ENCODE measurements at regions not wholly inside any gene's neighbourhood (a gene's known extent, or its start where the extent isn't known, plus 50 kb on each side); places are given as distances from the start of the nearest gene placed in this dataset.

DNA sequence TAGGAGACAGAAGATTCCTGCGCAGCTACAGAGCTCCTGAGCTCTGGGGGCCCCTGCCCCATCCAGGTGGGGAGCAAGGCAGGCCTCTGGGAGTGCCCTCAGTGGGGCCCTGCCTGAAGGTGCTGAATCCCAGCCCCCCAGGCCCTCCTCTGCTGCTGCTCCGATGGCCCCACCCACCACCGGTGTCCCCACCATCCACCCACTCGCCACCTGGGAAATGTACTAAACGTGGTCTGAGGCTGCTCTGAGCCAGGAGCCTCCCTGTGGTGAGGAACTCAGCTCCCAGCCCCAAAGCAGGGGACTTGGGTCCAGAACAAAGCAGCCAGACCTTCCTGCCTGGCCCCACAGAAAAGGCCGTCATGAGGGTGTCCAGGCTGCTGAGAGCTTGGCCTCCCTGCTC, 289.4 kb downstream of the CTTN start:
- CTCF ChIA-PET, result no interaction called here
- H3K4me3 Mint-ChIP-seq, result no peak overlapping the region
- H3K9me3 Mint-ChIP-seq, result peaks cover 0 to 12% (median 3%) of the 10 kb centered on the region in 11 donors
- Histone ChIP-seq H3K4me3 (ENCODE audit: low read length) (no peak overlapping the region), H3K27ac (ENCODE audit: low read depth, low read length) (no peak overlapping the region), H3K4me1 (ENCODE audit: control insufficient read depth in 2 of 2, insufficient read depth in 2 of 2, low read length in 2 of 2) (no peaks in the 10 kb centered on the region), H3K9me3 (ENCODE audit: control insufficient read depth in 2 of 3, low read length in 3 of 3) (no peaks in the 10 kb centered on the region), H3K36me3 (ENCODE audit: control insufficient read depth in 2 of 3, insufficient read depth in 3 of 3, low read length in 3 of 3) (no peaks in the 10 kb centered on the region), H3K27me3 (ENCODE audit: control insufficient read depth in 2 of 2, insufficient read depth in 2 of 2, low read length in 2 of 2) (no peaks in the 10 kb centered on the region)
- intact Hi-C loops (cut with micrococcal nuclease), result no loop called here
- no peak overlapping the region for H3K27ac Mint-ChIP-seq
- H3K36me3 Mint-ChIP-seq, result no peaks in the 10 kb centered on the region
- ATAC-seq (no peak), DNase-seq (no peak)
- POLR2A ChIA-PET, result no interaction called here
- H3K4me1 Mint-ChIP-seq, result no peaks in the 10 kb centered on the region
- H3K27me3 Mint-ChIP-seq, result peaks cover 2 to 28% (median 6%) of the 10 kb centered on the region in 5 donors

DNA sequence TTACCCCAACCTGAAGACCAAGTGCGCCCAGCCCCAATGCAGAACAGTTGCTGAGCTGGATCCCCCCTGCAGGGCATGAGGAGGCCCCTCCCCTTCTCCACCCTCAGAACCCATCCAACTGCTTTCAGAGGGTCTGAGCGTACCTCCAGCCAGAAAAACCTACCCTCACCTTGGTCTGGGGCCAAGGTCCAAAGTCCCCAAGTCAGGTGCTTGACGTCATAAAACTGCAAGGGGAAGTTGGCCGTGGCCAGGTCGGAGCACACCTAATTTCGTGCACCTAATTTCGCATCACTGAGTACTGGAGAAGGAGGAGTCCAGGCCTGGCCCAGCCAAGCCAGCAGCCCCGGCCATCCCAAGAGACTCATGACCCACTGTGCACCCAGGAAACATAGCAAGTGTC, 289.8 kb downstream of the CTTN start:
- H3K27me3 ChIP-seq (ENCODE audit: control insufficient read depth in 2 of 2, insufficient read depth in 2 of 2, low read length in 2 of 2), result no peaks in the 10 kb centered on the region
- H3K4me3 Mint-ChIP-seq, result no peak overlapping the region
- intact Hi-C loops (cut with micrococcal nuclease), result no loop called here
- no peak overlapping the region for H3K27ac Mint-ChIP-seq
- no peak overlapping the region for H3K4me3 ChIP-seq (ENCODE audit: low read length)
- ChIA-PET POLR2A (no interaction called here), CTCF (no interaction called here)
- no peaks in the 10 kb centered on the region for H3K9me3 ChIP-seq (ENCODE audit: control insufficient read depth in 2 of 3, low read length in 3 of 3)
- peaks cover 1 to 30% (median 8%) of the 10 kb centered on the region in 5 donors for H3K27me3 Mint-ChIP-seq
- no peaks in the 10 kb centered on the region for H3K4me1 Mint-ChIP-seq
- no peak for DNase-seq
- ATAC-seq, result no peak
- no peaks in the 10 kb centered on the region for H3K36me3 Mint-ChIP-seq
- H3K27ac ChIP-seq (ENCODE audit: low read depth, low read length), result no peak overlapping the region
- no peaks in the 10 kb centered on the region for H3K36me3 ChIP-seq (ENCODE audit: control insufficient read depth in 2 of 3, insufficient read depth in 3 of 3, low read length in 3 of 3)
- no peaks in the 10 kb centered on the region for H3K4me1 ChIP-seq (ENCODE audit: control insufficient read depth in 2 of 2, insufficient read depth in 2 of 2, low read length in 2 of 2)
- H3K9me3 Mint-ChIP-seq, result peaks cover 0 to 12% (median 4%) of the 10 kb centered on the region in 11 donors

DNA sequence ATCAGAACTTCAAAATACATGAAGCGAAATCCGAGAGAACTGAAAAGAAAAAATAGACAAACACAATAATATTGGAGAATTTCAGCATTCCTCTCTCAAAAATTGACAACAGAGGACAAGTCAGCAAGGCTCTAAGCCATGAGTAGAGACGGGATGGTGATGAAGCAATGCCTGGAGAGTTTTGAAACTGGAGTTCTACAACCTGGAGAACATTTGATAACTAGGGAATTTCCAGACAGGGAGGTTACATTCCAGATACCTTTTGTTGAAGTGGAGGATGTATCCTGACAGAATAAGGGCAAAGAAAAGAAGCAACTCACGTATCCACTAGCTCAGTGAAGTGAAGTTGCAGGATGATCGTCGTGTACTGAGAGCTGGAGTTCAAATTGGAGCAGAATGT, 291.4 kb downstream of the CTTN start:
- Histone ChIP-seq H3K27me3 (ENCODE audit: control insufficient read depth in 2 of 2, insufficient read depth in 2 of 2, low read length in 2 of 2) (no peaks in the 10 kb centered on the region), H3K4me3 (ENCODE audit: low read length) (no peak overlapping the region), H3K4me1 (ENCODE audit: control insufficient read depth in 2 of 2, insufficient read depth in 2 of 2, low read length in 2 of 2) (no peaks in the 10 kb centered on the region), H3K36me3 (ENCODE audit: control insufficient read depth in 2 of 3, insufficient read depth in 3 of 3, low read length in 3 of 3) (no peaks in the 10 kb centered on the region), H3K9me3 (ENCODE audit: control insufficient read depth in 2 of 3, low read length in 3 of 3) (no peaks in the 10 kb centered on the region), H3K27ac (ENCODE audit: low read depth, low read length) (no peak overlapping the region)
- no peak overlapping the region for H3K4me3 Mint-ChIP-seq
- H3K27me3 Mint-ChIP-seq, result peaks cover 0 to 30% (median 13%) of the 10 kb centered on the region in 5 donors
- ChIA-PET POLR2A (no interaction called here), CTCF (no interaction called here)
- H3K27ac Mint-ChIP-seq, result no peak overlapping the region
- no peaks in the 10 kb centered on the region for H3K4me1 Mint-ChIP-seq
- H3K36me3 Mint-ChIP-seq, result no peaks in the 10 kb centered on the region
- DNase-seq, result no peak
- ATAC-seq, result no peak
- intact Hi-C loops (cut with micrococcal nuclease), result no loop called here
- peaks cover 0 to 12% (median 4%) of the 10 kb centered on the region in 11 donors for H3K9me3 Mint-ChIP-seq

DNA sequence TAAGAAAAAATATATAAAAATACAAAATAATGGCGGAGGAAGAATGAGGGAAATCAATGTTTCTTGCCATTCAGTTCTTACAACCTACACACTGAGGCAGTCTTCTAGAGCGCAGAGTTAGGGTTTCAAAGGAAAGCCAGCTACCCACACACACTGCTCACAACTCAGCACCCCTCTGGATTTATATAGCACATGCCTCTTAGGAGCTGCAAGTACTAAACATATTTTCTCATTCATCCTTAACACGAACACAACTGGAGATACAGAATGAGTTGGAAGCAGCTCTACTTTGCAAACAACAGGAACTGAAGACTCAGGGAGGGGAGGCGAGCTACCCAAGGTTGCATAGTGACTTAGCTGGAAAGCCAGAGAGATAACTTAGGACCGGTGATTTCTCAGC, 293.8 kb downstream of the CTTN start:
- Mint-ChIP-seq H3K4me3 (no peak overlapping the region), H3K36me3 (no peaks in the 10 kb centered on the region), H3K4me1 (no peaks in the 10 kb centered on the region), H3K27ac (no peak overlapping the region), H3K27me3 (peaks cover 0 to 17% (median 6%) of the 10 kb centered on the region in 5 donors), H3K9me3 (peaks cover 0 to 12% (median 4%) of the 10 kb centered on the region in 11 donors)
- no peaks in the 10 kb centered on the region for H3K4me1 ChIP-seq (ENCODE audit: control insufficient read depth in 2 of 2, insufficient read depth in 2 of 2, low read length in 2 of 2)
- intact Hi-C loops (cut with micrococcal nuclease), result no loop called here
- ChIA-PET POLR2A (no interaction called here), CTCF (no interaction called here)
- no peak overlapping the region for H3K4me3 ChIP-seq (ENCODE audit: low read length)
- no peaks in the 10 kb centered on the region for H3K9me3 ChIP-seq (ENCODE audit: control insufficient read depth in 2 of 3, low read length in 3 of 3)
- H3K36me3 ChIP-seq (ENCODE audit: control insufficient read depth in 2 of 3, insufficient read depth in 3 of 3, low read length in 3 of 3), result no peaks in the 10 kb centered on the region
- no peak overlapping the region for H3K27ac ChIP-seq (ENCODE audit: low read depth, low read length)
- no peak for DNase-seq
- no peaks in the 10 kb centered on the region for H3K27me3 ChIP-seq (ENCODE audit: control insufficient read depth in 2 of 2, insufficient read depth in 2 of 2, low read length in 2 of 2)
- ATAC-seq, result no peak

DNA sequence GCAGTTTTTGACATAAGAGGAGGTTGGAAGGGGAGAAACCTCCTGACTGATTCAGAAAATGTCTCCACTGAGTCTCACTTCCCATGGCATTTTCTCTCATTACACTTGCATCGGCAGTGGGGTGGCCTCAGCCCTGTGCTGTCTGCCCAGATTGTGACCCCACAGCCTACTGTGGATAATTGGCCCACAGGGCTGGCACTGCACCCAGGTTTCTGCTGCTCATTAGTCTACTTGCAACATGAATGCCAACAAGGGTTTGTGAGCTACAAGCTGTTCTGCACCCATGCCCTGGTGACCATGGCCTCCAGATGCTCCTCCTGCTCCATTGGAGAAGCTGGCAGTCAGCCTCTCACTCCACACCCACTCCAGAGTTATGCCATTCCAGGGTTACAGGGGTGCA, 296.0 kb downstream of the CTTN start:
- ATAC-seq (no peak), DNase-seq (no peak)
- Mint-ChIP-seq H3K4me1 (peaks cover 0 to 3% (median 0%) of the 10 kb centered on the region in 7 donors), H3K27me3 (peaks cover 0 to 11% (median 6%) of the 10 kb centered on the region in 5 donors), H3K4me3 (no peak overlapping the region), H3K9me3 (peaks cover 0 to 7% (median 4%) of the 10 kb centered on the region in 11 donors), H3K27ac (no peak overlapping the region), H3K36me3 (no peaks in the 10 kb centered on the region)
- no peaks in the 10 kb centered on the region for H3K9me3 ChIP-seq (ENCODE audit: control insufficient read depth in 2 of 3, low read length in 3 of 3)
- H3K4me3 ChIP-seq (ENCODE audit: low read length), result no peak overlapping the region
- ChIA-PET CTCF (no interaction called here), POLR2A (no interaction called here)
- H3K4me1 ChIP-seq (ENCODE audit: control insufficient read depth in 2 of 2, insufficient read depth in 2 of 2, low read length in 2 of 2), result no peaks in the 10 kb centered on the region
- H3K36me3 ChIP-seq (ENCODE audit: control insufficient read depth in 2 of 3, insufficient read depth in 3 of 3, low read length in 3 of 3), result no peaks in the 10 kb centered on the region
- no peak overlapping the region for H3K27ac ChIP-seq (ENCODE audit: low read depth, low read length)
- H3K27me3 ChIP-seq (ENCODE audit: control insufficient read depth in 2 of 2, insufficient read depth in 2 of 2, low read length in 2 of 2), result no peaks in the 10 kb centered on the region
- intact Hi-C loops (cut with micrococcal nuclease), result no loop called here

DNA sequence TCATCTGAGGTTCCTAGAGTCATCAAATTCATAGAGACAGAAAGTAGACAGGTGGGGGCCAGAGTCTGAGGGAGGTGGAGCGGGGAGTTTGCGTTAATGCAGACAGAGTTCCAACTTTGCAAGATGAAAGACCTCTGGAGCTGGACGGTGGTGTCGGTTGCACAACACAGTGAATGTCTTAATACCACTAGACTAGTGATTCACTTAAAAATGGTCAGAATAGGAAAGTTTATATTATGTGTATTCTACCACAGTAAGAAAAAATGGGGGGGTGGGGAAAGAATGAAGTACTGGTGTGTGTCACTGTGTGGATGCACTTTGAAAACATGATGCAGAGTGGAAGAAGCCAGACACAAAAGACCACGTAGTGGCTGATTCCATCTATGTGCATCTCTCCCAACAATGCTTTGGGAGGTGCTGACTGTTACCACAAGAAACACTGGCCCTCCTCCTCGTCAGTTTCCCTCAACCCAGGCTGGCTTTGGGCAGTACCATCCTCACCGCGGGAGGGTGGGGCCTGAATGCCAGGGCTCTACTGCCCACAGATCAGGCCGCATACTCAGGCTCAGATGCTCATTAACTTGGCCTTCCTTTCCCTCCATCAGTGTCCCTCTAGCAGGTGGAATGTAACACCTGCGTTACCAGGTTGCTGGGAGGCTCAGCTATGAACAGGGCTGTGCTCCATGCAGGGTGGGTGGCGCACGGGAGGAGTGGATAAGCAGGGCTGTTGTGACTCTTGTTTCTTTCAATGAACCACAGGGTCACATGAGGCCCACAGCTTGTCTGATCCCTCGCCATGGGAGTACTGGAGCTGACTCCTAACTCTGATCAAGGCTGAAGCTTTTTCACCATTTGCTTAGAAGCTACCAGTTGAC, 297.0 kb downstream of the CTTN start:
- H3K27me3 Mint-ChIP-seq, result peaks cover 0 to 15% (median 6%) of the 10 kb centered on the region in 5 donors
- H3K36me3 ChIP-seq (ENCODE audit: control insufficient read depth in 2 of 3, insufficient read depth in 3 of 3, low read length in 3 of 3), result no peaks in the 10 kb centered on the region
- no peak overlapping the region for H3K4me3 Mint-ChIP-seq
- intact Hi-C loops (cut with micrococcal nuclease), result no loop called here
- H3K9me3 Mint-ChIP-seq, result peaks cover 0 to 6% (median 0%) of the 10 kb centered on the region in 11 donors
- H3K27ac Mint-ChIP-seq, result no peak overlapping the region
- ATAC-seq, result no peak
- H3K27me3 ChIP-seq (ENCODE audit: control insufficient read depth in 2 of 2, insufficient read depth in 2 of 2, low read length in 2 of 2), result no peaks in the 10 kb centered on the region
- H3K4me1 ChIP-seq (ENCODE audit: control insufficient read depth in 2 of 2, insufficient read depth in 2 of 2, low read length in 2 of 2), result no peaks in the 10 kb centered on the region
- CTCF ChIA-PET, result no interaction called here
- H3K9me3 ChIP-seq (ENCODE audit: control insufficient read depth in 2 of 3, low read length in 3 of 3), result no peaks in the 10 kb centered on the region
- POLR2A ChIA-PET, result no interaction called here
- peaks cover 0 to 5% (median 0%) of the 10 kb centered on the region in 7 donors for H3K4me1 Mint-ChIP-seq
- no peak overlapping the region for H3K4me3 ChIP-seq (ENCODE audit: low read length)
- no peak for DNase-seq
- no peak overlapping the region for H3K27ac ChIP-seq (ENCODE audit: low read depth, low read length)
- no peaks in the 10 kb centered on the region for H3K36me3 Mint-ChIP-seq

DNA sequence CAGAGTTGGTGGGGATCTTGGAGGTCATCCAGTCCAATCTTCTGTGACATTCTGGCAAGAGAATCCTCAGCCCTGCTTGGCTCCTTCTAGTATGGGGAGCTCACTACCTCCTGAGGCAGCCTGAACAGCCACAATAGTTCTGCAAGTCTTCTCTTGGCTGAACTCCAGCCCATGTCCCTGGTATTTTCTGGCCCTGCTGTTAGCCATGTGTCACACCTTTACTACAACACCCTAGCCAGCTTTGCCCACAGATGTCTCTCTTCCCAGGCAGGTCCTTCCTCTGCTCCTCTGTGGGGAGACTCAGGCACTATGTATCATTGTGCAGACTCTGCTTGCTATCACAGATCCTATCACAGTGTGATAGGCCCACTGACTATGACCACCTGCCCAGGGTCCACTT, 297.7 kb downstream of the CTTN start:
- no peak overlapping the region for H3K4me3 Mint-ChIP-seq
- H3K9me3 Mint-ChIP-seq, result peaks cover 0 to 6% (median 0%) of the 10 kb centered on the region in 11 donors
- intact Hi-C loops (cut with micrococcal nuclease), result no loop called here
- Histone ChIP-seq H3K9me3 (ENCODE audit: control insufficient read depth in 2 of 3, low read length in 3 of 3) (no peaks in the 10 kb centered on the region), H3K4me3 (ENCODE audit: low read length) (no peak overlapping the region), H3K27ac (ENCODE audit: low read depth, low read length) (no peak overlapping the region), H3K36me3 (ENCODE audit: control insufficient read depth in 2 of 3, insufficient read depth in 3 of 3, low read length in 3 of 3) (no peaks in the 10 kb centered on the region), H3K27me3 (ENCODE audit: control insufficient read depth in 2 of 2, insufficient read depth in 2 of 2, low read length in 2 of 2) (no peaks in the 10 kb centered on the region), H3K4me1 (ENCODE audit: control insufficient read depth in 2 of 2, insufficient read depth in 2 of 2, low read length in 2 of 2) (no peaks in the 10 kb centered on the region)
- CTCF ChIA-PET, result no interaction called here
- H3K36me3 Mint-ChIP-seq, result no peaks in the 10 kb centered on the region
- H3K4me1 Mint-ChIP-seq, result peaks cover 0 to 5% (median 0%) of the 10 kb centered on the region in 7 donors
- peak overlapping the region in 1 of 9 donors; percentile 8 for H3K27ac Mint-ChIP-seq
- DNase-seq (no peak), ATAC-seq (no peak)
- peaks cover 0 to 12% (median under 1%) of the 10 kb centered on the region in 5 donors for H3K27me3 Mint-ChIP-seq
- POLR2A ChIA-PET, result no interaction called here
